Stimulated activated CD4-positive, alpha-beta T cell treated with anti-CD3 and anti-CD28 coated beads, Interleukin-15, amount 100 ng/mL, for 24 hours (primary cell): ENCODE measurements at regions not wholly inside any gene's neighbourhood (a gene's known extent, or its start where the extent isn't known, plus 50 kb on each side); places are given as distances from the start of the nearest gene placed in this dataset.

Experiments used
- DNase-seq: peaks from one replicate; pipeline ENCODE4 v3.0.0-alpha.2; 2020

- no peak for DNase-seq
Observed at GRCh38 chrY:17233435-17234109, 646.4 kb downstream of the CDY2B start.

- no peak for DNase-seq
Observed at GRCh38 chrY:17231994-17232393, 648.0 kb downstream of the CDY2B start.

GRCh38 chrY:17223502-17223901, 656.5 kb downstream of the CDY2B start:
- DNase-seq = no peak

GRCh38 chrY:17202395-17202794, 677.6 kb downstream of the CDY2B start:
- DNase-seq = no peak

GRCh38 chrY:17184299-17184698, 695.7 kb downstream of the CDY2B start:
- no peak for DNase-seq

GRCh38 chrY:17166881-17167280, 713.1 kb downstream of the CDY2B start:
- no peak for DNase-seq

GRCh38 chrY:17122166-17122565, 757.9 kb downstream of the CDY2B start:
- no peak for DNase-seq

GRCh38 chrY:17085303-17085702, 794.7 kb downstream of the CDY2B start:
- DNase-seq = no peak

- DNase-seq = no peak
Observed at GRCh38 chrY:17079887-17080286, 800.1 kb downstream of the CDY2B start.

- no peak for DNase-seq
Observed at GRCh38 chrY:17067307-17067706, 812.7 kb downstream of the CDY2B start.

- DNase-seq = no peak
Observed at GRCh38 chrY:17053041-17053440, 827.0 kb downstream of the CDY2B start.

- no peak for DNase-seq
Observed at GRCh38 chrY:17050374-17050773, 829.6 kb downstream of the CDY2B start.

- no peak for DNase-seq
Observed at GRCh38 chrY:17045124-17045523, 834.9 kb downstream of the CDY2B start.

GRCh38 chrY:17044723-17045122, 835.3 kb downstream of the CDY2B start:
- no peak for DNase-seq

- no peak for DNase-seq
Observed at GRCh38 chrY:17044272-17044671, 835.7 kb downstream of the CDY2B start.

GRCh38 chrY:17038439-17038838, 841.6 kb downstream of the CDY2B start:
- no peak for DNase-seq

GRCh38 chrY:17018126-17018525, 861.9 kb downstream of the CDY2B start:
- no peak for DNase-seq

- DNase-seq = no peak
Observed at GRCh38 chrY:16993551-16993950, 886.5 kb downstream of the CDY2B start.

- no peak for DNase-seq
Observed at GRCh38 chrY:16981776-16982175, 898.2 kb downstream of the CDY2B start.

- no peak for DNase-seq
Observed at GRCh38 chrY:16959071-16959470, 920.9 kb downstream of the CDY2B start.

GRCh38 chrY:16947221-16947620, 932.8 kb downstream of the CDY2B start:
- no peak for DNase-seq
